Skeletal muscle tissue (tissue), 3 donors: ENCODE measurements at regions not wholly inside any gene's neighbourhood (a gene's known extent, or its start where the extent isn't known, plus 50 kb on each side); places are given as distances from the start of the nearest gene placed in this dataset.

Source experiments
- H3K27ac ChIP-seq: one replicate; pipeline ENCODE4 v1.7.0; 2013; ENCODE audit warnings: mild to moderate bottlenecking, low read depth, low read length, inconsistent platforms
- H3K27me3 ChIP-seq, 3 donors: one replicate each; pipeline ENCODE4 v1.7.0; 2013; ENCODE audit warnings: low read length in 3 of 3; ENCODE audit not compliant: control insufficient read depth in 3 of 3, insufficient read depth in 3 of 3
- H3K36me3 ChIP-seq, 3 donors: one replicate each; pipeline ENCODE4 v1.7.0; 2013; ENCODE audit warnings: low read length in 3 of 3; ENCODE audit not compliant: control insufficient read depth in 3 of 3, insufficient read depth in 3 of 3
- H3K4me1 ChIP-seq, 3 donors: one replicate each; pipeline ENCODE4 v1.7.0; 2013; ENCODE audit warnings: low read length in 3 of 3, mild to moderate bottlenecking in 3 of 3; ENCODE audit not compliant: control insufficient read depth in 3 of 3, insufficient read depth in 3 of 3
- H3K4me3 ChIP-seq, 3 donors: one replicate each; pipeline ENCODE4 v1.7.0; 2013; ENCODE audit warnings: low read length in 3 of 3
- H3K9ac ChIP-seq, 3 donors: one replicate each; pipeline ENCODE4 v1.7.0; 2013; ENCODE audit warnings: low read length in 3 of 3, mild to moderate bottlenecking in 3 of 3, moderate library complexity in 2 of 3, low read depth in 1 of 3
- H3K9me3 ChIP-seq, 3 donors: one replicate each; pipeline ENCODE4 v1.7.0; 2013; ENCODE audit warnings: low read length in 3 of 3; ENCODE audit not compliant: control insufficient read depth in 3 of 3
- donor health status: Osteomylitis.

GRCh38 chr4:144799486-144799885 is 153.5 kb downstream of the HHIP start:
- H3K27me3 ChIP-seq, result no peaks in the 10 kb centered on the region
- no peak overlapping the region for H3K4me3 ChIP-seq
- no peak overlapping the region for H3K27ac ChIP-seq

DNA sequence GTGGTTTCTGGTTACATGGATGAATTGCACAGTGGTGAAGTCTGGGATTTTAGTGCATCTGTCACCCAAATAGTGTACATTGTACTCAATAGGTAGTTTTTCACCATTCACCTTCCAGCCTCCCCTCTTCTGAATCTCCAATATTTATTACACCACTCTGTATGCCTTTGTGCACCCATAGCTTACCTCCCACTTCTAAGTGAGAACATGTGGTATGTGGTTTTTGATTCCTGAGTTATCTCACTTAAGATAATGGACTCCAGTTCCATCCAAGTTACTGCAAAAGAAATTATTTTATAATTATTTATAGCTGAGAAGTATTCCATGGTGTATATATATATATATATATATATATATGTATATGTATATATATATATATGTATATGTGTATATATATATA is 155.8 kb downstream of the HHIP start:
- Histone ChIP-seq H3K27ac (no peak overlapping the region), H3K36me3 (peaks cover 0 to 2% (median 0%) of the 10 kb centered on the region in 3 donors), H3K4me3 (no peak overlapping the region), H3K9ac (no peak overlapping the region), H3K9me3 (peaks cover 2 to 5% (median 3%) of the 10 kb centered on the region in 3 donors), H3K27me3 (no peaks in the 10 kb centered on the region), H3K4me1 (no peaks in the 10 kb centered on the region)

More at GRCh38 chr4:144799486-144799885, 153.5 kb downstream of the HHIP start:
- no peak overlapping the region for H3K9ac ChIP-seq
- peaks cover 0 to 3% (median 2%) of the 10 kb centered on the region in 3 donors for H3K9me3 ChIP-seq
- H3K36me3 ChIP-seq, result peaks cover 0 to 2% (median 0%) of the 10 kb centered on the region in 3 donors
- H3K4me1 ChIP-seq, result no peaks in the 10 kb centered on the region

DNA sequence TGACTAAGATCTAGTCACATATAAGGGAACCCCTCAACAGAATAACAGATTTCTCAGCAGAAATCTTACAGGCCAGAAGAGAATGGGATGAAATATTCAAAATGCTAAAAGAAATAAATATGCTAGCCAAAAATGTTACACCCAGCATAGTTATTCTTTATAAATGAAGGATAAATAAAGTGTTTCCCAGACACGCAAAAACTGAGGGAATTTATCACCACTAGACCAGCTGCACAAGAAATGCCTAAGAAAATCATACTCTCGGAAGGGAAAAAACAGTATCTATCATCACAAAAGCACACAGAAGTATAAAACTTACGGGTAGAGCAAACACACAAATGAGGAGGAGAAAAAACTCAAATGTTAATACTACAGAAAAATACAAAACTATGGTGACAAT is 162.1 kb downstream of the HHIP start:
- no peaks in the 10 kb centered on the region for H3K36me3 ChIP-seq
- no peak overlapping the region for H3K27ac ChIP-seq
- no peak overlapping the region for H3K9ac ChIP-seq
- no peaks in the 10 kb centered on the region for H3K4me1 ChIP-seq
- H3K4me3 ChIP-seq, result no peak overlapping the region
- H3K27me3 ChIP-seq, result no peaks in the 10 kb centered on the region
- H3K9me3 ChIP-seq, result peaks cover 4 to 9% (median 5%) of the 10 kb centered on the region in 3 donors

GRCh38 chr4:144809056-144809640 is 163.2 kb downstream of the HHIP start:
- no peaks in the 10 kb centered on the region for H3K36me3 ChIP-seq
- H3K9ac ChIP-seq, result no peak overlapping the region
- H3K27me3 ChIP-seq, result no peaks in the 10 kb centered on the region
- H3K9me3 ChIP-seq, result peaks cover 3 to 9% (median 5%) of the 10 kb centered on the region in 3 donors
- H3K4me3 ChIP-seq, result no peak overlapping the region
- H3K4me1 ChIP-seq, result no peaks in the 10 kb centered on the region
- H3K27ac ChIP-seq, result no peak overlapping the region

DNA sequence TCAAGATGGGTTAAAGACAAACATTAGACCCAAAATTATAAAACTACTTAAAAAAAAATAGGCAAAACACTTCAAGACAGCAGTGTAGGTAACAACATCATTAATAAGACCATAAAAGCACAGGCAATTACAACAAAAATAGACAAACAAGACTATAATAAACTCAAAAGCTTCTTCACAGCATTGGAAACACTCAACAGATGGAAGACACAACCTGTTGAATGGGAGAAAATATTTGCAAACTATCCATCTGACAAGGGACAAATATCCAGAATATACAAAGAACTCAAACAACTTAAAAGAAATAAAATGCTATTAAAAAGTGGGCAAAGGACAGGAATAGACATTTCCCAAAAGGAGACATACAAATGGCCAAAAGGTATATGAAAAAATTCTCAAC is 170.7 kb downstream of the HHIP start:
- Histone ChIP-seq H3K9me3 (no peaks in the 10 kb centered on the region), H3K9ac (no peak overlapping the region)

GRCh38 chr4:144817081-144817480 is 171.1 kb downstream of the HHIP start:
- no peak overlapping the region for H3K4me3 ChIP-seq
- H3K27me3 ChIP-seq, result no peaks in the 10 kb centered on the region
- no peaks in the 10 kb centered on the region for H3K4me1 ChIP-seq
- H3K36me3 ChIP-seq, result no peaks in the 10 kb centered on the region
- no peak overlapping the region for H3K27ac ChIP-seq
- H3K9me3 ChIP-seq, result no peaks in the 10 kb centered on the region
- no peak overlapping the region for H3K9ac ChIP-seq

More for the DNA sequence above, 170.7 kb downstream of the HHIP start:
- no peak overlapping the region for H3K27ac ChIP-seq
- no peaks in the 10 kb centered on the region for H3K36me3 ChIP-seq
- H3K27me3 ChIP-seq, result no peaks in the 10 kb centered on the region
- no peaks in the 10 kb centered on the region for H3K4me1 ChIP-seq
- no peak overlapping the region for H3K4me3 ChIP-seq

DNA sequence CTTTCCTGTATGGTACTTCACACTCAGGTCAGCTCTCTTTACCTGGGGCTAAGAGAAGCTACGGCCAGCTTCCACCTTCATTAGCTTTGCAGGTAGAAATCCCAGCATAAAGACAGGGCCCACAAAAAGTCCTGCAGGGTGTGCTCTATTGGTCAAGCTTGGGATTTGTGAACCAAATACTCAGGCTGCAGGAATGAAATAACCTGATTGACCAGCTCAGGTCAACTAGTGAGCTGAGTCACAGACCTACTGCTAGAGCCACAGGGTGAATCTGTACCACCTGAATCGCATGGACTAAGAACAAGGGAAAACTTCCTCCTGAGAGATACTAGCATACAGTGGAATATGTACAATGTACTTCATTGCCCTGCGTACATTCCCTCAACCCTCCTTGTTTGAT is 172.2 kb downstream of the HHIP start:
- Histone ChIP-seq H3K9ac (no peak overlapping the region), H3K27me3 (no peaks in the 10 kb centered on the region), H3K36me3 (no peaks in the 10 kb centered on the region), H3K27ac (no peak overlapping the region), H3K9me3 (no peaks in the 10 kb centered on the region), H3K4me3 (no peak overlapping the region), H3K4me1 (no peaks in the 10 kb centered on the region)

DNA sequence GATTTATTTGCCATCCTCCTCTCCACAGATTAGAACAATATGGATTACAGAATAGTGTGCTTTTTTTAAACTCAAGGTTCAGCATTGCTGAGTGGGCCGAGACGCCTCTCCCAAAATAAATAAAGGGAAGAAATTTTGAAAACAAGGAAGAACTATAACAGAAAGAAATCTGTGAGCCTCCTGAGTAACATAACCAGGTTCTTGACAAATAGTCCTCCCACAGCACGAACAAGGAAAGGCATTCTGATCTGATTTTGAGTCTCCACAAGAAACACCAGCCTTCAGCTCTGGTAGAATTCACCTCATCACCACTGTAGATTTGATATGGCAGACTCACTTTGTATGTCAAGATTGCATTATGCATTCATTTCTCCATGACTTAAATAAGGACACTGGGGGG is 173.6 kb downstream of the HHIP start:
- Histone ChIP-seq H3K36me3 (no peaks in the 10 kb centered on the region), H3K27ac (no peak overlapping the region), H3K27me3 (no peaks in the 10 kb centered on the region), H3K9me3 (no peaks in the 10 kb centered on the region), H3K4me3 (no peak overlapping the region), H3K9ac (no peak overlapping the region), H3K4me1 (no peaks in the 10 kb centered on the region)

GRCh38 chr4:144820011-144820727 is 174.2 kb downstream of the HHIP start:
- no peaks in the 10 kb centered on the region for H3K9me3 ChIP-seq
- H3K36me3 ChIP-seq, result no peaks in the 10 kb centered on the region
- no peak overlapping the region for H3K27ac ChIP-seq
- no peak overlapping the region for H3K9ac ChIP-seq
- no peaks in the 10 kb centered on the region for H3K4me1 ChIP-seq
- no peak overlapping the region for H3K4me3 ChIP-seq
- no peaks in the 10 kb centered on the region for H3K27me3 ChIP-seq

DNA sequence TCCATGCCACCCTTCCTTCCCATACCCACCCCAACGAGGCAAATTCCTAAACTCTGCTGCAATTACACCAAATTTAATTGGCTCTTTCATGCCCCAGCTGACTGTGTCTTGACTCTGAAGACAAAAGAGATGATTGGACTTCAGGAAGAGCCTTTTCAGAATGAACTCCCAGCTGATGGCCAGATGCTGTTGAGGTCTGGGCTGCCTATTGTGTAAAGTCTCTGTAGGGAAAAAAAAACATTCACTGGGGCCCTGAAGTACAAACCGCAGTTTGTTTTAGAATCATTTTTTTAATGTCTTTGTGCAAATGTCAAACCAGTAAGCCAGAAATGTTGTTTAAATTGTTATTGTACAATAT is 174.8 kb downstream of the HHIP start:
- no peak overlapping the region for H3K4me3 ChIP-seq

More for the DNA sequence above, 174.8 kb downstream of the HHIP start:
- H3K9me3 ChIP-seq, result no peaks in the 10 kb centered on the region
- no peaks in the 10 kb centered on the region for H3K36me3 ChIP-seq
- H3K27ac ChIP-seq, result no peak overlapping the region
- H3K27me3 ChIP-seq, result no peaks in the 10 kb centered on the region
- no peak overlapping the region for H3K9ac ChIP-seq
- H3K4me1 ChIP-seq, result no peaks in the 10 kb centered on the region
